NT2/D1 (cell line): ENCODE measurements at regions not wholly inside any gene's neighbourhood (a gene's known extent, or its start where the extent isn't known, plus 50 kb on each side); places are given as distances from the start of the nearest gene placed in this dataset.

ENCODE experiments used
- YY1 ChIP-seq: IDR thresholded peaks from 2 replicates; pipeline ENCODE4 v1.6.1; 2011; ENCODE audit not compliant: insufficient read length, insufficient read depth
- ZNF274 ChIP-seq: IDR thresholded peaks from 2 replicates; pipeline ENCODE4 v1.6.1; 2011; ENCODE audit warnings: mild to moderate bottlenecking, low read depth, low read length

GRCh38 chrX:45778616-45779015 lies 577.9 kb upstream of the DIPK2B start:
- TF ChIP-seq ZNF274: no peak
- TF ChIP-seq YY1: no peak
